Dermis microvascular lymphatic vessel endothelial cell (primary cell): ENCODE measurements at regions not wholly inside any gene's neighbourhood (a gene's known extent, or its start where the extent isn't known, plus 50 kb on each side); places are given as distances from the start of the nearest gene placed in this dataset.

Source experiments
- DNase-seq, 2 donors: peaks; one replicate each; pipeline versions ENCODE4 v3.0.0 to v3.0.0-alpha.2; 2010; ENCODE audit warnings: low read depth in 2 of 2

- no peak for DNase-seq
These were observed 957.9 kb upstream of the ADGRL2 start for GRCh38 chr1:80842796-80843195.

GRCh38 chr1:80841261-80841660 is 959.5 kb upstream of the ADGRL2 start:
- no peak for DNase-seq

GRCh38 chr1:80837066-80837465 is 963.7 kb upstream of the ADGRL2 start:
- DNase-seq = no peak

GRCh38 chr1:80836505-80836904 is 964.2 kb upstream of the ADGRL2 start:
- no peak for DNase-seq

GRCh38 chr1:80827666-80828065 is 973.1 kb upstream of the ADGRL2 start:
- no peak for DNase-seq

GRCh38 chr1:80825067-80825466 is 975.7 kb upstream of the ADGRL2 start:
- no peak for DNase-seq

- DNase-seq = no peak
These were observed 982.5 kb upstream of the ADGRL2 start for GRCh38 chr1:80818211-80818610.

- no peak for DNase-seq
These were observed 992.8 kb upstream of the ADGRL2 start for GRCh38 chr1:80807981-80808380.

- no peak for DNase-seq
These were observed 994.3 kb upstream of the ADGRL2 start for GRCh38 chr1:80806431-80806830.

GRCh38 chr1:80801695-80802094 is 999.0 kb upstream of the ADGRL2 start:
- no peak for DNase-seq

GRCh38 chr1:80799457-80799856 is 1001.3 kb upstream of the ADGRL2 start:
- DNase-seq = no peak

- no peak for DNase-seq
These were observed 1021.5 kb upstream of the ADGRL2 start for GRCh38 chr1:80779275-80779674.

GRCh38 chr1:80778094-80778840 is 1022.5 kb upstream of the ADGRL2 start:
- no peak for DNase-seq

- no peak for DNase-seq
These were observed 1024.5 kb upstream of the ADGRL2 start for GRCh38 chr1:80776266-80776665.

GRCh38 chr1:80769208-80769750 is 1031.5 kb upstream of the ADGRL2 start:
- no peak for DNase-seq

GRCh38 chr1:80767711-80768110 is 1033.0 kb upstream of the ADGRL2 start:
- no peak for DNase-seq

- no peak for DNase-seq
These were observed 1041.4 kb upstream of the ADGRL2 start for GRCh38 chr1:80759354-80759753.

- no peak for DNase-seq
These were observed 1044.8 kb upstream of the ADGRL2 start for GRCh38 chr1:80755944-80756343.

GRCh38 chr1:80751204-80751603 is 1049.5 kb upstream of the ADGRL2 start:
- no peak for DNase-seq

GRCh38 chr1:80731241-80731894 is 1069.4 kb upstream of the ADGRL2 start:
- no peak for DNase-seq

GRCh38 chr1:80722611-80723010 is 1078.1 kb upstream of the ADGRL2 start:
- no peak for DNase-seq

GRCh38 chr1:80706526-80706925 is 1094.2 kb upstream of the ADGRL2 start:
- DNase-seq = no peak

- DNase-seq = no peak
These were observed 1122.3 kb upstream of the ADGRL2 start for GRCh38 chr1:80678438-80678837.
